ENCODE measurements at regions not wholly inside any gene's neighbourhood (a gene's known extent, or its start where the extent isn't known, plus 50 kb on each side); places are given as distances from the start of the nearest gene placed in this dataset.
A peak's percentile ranks its signal among the peaks of the same experiment; 100 is the strongest.
"Not testable (repeated sequence)": the region's sequence is repeated elsewhere in the genome, so short reads cannot be mapped to it uniquely, and the experiment has no call there.

DNA sequence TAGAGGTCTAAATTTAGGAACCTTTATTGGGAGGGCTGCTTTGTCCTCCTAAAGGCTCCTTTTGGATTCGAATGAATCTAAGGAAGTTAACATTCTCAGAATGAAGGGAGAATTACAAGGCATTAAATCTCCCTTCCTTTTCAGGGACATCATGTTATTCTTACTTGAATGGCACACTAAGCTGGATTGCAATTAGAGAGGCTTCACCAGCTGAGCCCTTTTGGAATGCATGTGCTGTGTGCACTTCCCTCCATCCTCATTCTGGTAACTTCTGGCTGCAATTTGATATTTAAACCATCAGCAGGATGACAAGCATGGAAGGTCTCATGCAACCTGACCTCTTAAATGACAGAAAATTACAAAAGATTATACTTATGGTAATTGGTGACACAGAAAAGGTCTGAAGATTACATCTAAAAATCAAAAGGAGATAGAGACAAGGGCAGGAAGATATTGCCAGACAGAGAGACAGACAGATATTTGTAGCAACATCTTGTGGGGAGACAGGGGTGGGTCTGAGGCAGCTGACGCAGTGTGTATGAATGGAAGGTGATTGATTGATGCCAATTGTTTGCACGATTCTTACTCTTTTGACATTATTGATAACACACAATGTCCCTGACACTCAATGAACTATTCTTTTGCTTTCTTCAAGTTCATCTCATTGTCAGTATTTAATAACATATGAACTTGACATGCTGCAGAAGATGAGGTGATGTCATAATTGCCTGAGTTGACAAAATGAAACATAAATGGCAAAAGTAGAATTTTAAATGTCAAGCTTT, 570.8 kb upstream of the GYPC start:
- no peak for DNase-seq (ENCODE audit: low spot score)

- no peak for DNase-seq (ENCODE audit: low spot score)
Observed at GRCh38 chr2:126100962-126101361, 555.0 kb upstream of the GYPC start.

DNA sequence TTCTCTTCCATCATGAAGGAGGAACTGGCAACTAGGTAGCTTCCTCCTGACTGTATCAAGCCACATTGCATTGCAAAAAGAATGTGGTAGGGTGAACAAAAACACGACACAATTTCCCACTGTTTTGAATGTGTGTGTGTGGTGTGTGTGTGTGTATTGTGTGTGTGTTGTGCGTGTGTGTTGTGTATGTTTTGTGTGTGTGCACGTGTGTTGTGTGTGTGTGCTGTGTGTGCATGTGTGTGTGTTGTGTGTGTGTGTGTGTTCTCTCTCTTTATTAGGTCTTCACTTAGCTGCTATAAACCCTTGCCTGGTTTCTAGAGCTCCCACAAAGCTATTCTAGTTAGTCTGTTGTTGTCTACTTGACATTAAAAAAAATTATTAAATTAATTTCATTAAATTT, 550.0 kb upstream of the GYPC start:
- DNase-seq (ENCODE audit: low spot score), result no peak

DNA sequence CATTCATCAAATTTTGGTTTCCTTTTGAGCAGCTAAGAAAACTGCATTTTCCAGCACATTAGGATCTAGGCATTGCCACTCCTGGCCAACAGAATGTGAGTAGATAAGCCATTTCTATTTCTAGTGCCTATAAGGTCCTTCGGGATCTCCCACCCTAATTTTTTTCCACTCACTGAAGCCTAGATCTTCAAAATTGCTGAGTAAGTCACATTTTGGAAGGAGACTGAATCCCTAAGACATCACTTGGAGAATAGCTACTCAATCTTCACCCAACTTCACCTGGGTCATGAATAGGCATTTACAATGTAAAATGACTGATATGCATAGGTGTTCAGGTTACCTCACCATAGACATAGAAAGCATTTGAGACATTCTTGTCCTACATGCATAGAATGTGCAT, 548.1 kb upstream of the GYPC start:
- no peak for DNase-seq (ENCODE audit: low spot score)

- DNase-seq (ENCODE audit: low spot score), result no peak
Observed at GRCh38 chr2:126115975-126116374, 540.0 kb upstream of the GYPC start.

DNA sequence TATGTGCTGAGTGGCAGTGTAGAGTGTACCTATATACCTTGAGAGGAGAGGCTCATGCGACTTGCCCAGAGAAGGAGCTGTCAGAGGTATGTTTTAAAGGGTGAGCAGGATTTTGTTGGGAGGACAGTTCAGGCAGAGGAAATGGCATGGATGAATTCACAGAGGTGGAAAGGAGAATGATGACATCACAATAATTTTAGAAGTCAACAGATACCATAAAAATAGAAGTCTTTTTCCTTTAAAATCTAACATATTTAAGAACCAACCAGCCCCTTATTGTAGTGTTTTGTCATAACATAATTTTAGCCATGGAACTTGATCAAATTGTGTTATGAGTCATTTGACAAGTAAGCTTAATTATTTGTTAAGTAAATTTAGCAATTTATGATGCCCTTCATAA, 538.1 kb upstream of the GYPC start:
- no peak for DNase-seq (ENCODE audit: low spot score)

DNA sequence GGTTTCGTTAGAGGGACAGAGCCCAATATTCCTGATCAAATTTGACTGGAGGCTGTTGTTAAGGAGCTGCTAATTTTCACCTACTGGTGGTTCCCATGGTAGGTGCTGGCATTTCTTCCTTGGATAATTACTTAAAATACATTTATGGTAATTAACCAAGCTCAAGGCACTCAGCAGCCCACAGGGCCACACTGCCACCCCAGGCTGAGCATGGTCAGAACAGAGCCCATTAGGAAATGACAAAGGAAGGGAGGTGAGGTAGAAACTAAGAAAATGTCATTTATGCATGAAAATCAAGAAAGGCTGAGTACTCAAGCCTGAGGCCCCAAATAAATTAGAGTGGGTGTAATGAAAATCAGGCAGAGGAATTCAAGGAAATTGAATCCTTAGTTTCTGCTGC, 510.2 kb upstream of the GYPC start:
- no peak for DNase-seq (ENCODE audit: low spot score)

- peak; percentile 69 for DNase-seq (ENCODE audit: low spot score)
Observed at GRCh38 chr2:126154256-126154785, 501.6 kb upstream of the GYPC start.

DNA sequence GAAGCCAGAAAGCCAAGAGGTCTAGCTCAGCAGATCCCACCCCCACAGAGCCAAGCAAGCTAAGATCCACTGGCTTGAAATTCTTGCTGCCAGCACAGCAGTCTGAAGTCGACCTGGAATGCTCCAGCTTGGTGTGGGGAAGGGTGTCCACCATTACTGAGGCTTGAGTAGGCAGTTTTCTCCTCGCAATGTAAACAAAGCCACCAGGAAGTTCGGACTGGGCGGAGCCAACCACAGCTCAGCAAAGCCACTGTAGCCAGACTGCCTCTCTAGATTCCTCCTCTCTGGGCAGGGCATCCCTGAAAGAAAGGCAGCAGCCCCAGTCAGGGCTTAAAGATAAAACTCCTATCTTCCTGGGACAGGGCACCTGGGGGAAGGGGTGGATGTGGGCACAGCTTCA, 495.0 kb upstream of the GYPC start:
- DNase-seq (ENCODE audit: low spot score), result not testable (repeated sequence)

DNA sequence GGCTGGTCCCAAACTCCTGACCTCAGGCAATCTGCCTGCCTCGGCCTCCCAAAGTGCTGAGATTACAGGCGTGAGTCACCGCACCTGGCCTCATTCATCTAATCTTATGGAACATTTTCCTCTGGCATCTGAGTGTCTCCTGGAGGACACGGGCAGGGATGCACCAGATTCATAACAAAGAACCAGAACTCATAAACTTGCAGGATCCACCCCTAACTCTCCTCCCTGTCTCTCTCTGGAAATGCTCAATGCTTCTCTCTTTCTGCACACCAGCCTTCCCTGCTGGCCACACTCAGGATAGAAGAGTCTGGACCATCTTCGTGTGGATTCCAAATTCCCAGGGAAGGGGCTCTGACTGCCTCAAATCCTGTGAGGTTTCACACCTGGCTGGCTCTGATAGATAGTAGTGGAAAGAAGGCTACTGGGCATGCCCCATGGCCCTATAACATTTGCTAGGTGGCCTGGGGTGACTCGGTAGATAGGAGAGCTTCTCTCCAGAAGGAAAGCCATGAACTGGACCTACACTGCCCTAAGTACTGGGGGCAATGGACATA, 483.2 kb upstream of the GYPC start:
- DNase-seq (ENCODE audit: low spot score), result no peak

GRCh38 chr2:126175222-126175621, 480.7 kb upstream of the GYPC start:
- DNase-seq (ENCODE audit: low spot score), result no peak

- DNase-seq (ENCODE audit: low spot score), result no peak
Observed at GRCh38 chr2:126177479-126177878, 478.5 kb upstream of the GYPC start.

GRCh38 chr2:126187668-126188067, 468.3 kb upstream of the GYPC start:
- DNase-seq (ENCODE audit: low spot score), result no peak

GRCh38 chr2:126189527-126189926, 466.4 kb upstream of the GYPC start:
- DNase-seq (ENCODE audit: low spot score), result no peak

DNA sequence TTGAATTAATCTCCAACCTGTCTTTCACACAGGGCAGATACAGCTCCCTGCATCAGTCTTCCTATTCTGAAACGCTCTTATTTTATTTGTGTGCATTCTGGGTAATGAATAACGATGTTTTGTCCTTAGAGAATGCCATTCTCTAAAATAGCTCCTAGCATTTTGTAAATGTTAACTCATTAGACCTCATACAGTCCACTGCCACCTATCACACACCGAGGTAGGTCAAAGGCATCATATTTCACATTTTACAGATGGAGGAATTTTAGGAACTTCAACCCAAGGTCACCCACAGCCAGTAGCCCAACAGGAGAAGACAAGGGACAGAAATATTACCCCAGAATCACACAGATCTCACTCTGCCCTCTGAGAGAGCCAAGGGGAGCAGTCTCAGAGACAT, 455.4 kb upstream of the GYPC start:
- no peak for DNase-seq (ENCODE audit: low spot score)

- DNase-seq (ENCODE audit: low spot score), result no peak
Observed at GRCh38 chr2:126208266-126208665, 447.7 kb upstream of the GYPC start.

DNA sequence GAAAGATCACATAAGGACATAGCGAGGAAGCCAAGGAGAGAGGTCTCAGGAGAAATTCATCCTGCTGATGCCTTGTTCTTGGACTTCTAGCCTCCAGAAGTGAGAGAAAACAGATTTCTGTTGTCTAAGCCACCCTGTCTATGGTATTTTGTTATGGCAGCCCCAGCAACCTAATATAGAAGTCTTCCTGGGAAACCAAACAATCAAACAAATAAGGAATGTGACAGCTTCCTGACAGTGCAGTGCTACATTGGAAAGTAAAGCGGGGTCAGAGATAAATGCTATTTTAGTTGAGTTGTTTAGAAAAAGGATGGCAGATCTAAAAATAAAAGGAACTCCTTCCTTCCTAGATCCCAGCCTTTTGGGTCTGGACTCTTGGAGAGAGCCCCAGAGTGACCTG, 443.2 kb upstream of the GYPC start:
- no peak for DNase-seq (ENCODE audit: low spot score)

GRCh38 chr2:126219081-126219480, 436.9 kb upstream of the GYPC start:
- DNase-seq (ENCODE audit: low spot score), result no peak

DNA sequence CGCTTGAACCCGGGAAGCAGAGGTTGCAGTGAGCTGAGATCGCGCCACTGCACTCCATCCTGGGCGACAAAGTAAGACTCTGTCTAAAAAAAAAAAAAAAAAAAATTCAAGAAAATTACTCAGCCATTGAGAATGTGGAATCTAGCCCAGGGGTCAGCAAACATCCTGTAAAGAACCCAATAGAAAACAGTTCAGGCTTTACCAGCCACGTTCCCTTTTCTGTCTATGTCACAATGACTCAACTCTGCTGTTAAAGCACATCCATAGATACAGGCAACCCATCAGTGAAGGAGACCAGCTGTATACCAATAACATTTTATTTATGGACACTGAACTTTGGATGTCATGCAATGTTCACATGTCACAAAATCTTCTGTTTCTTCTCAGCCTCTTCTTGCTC, 435.6 kb upstream of the GYPC start:
- DNase-seq (ENCODE audit: low spot score), result no peak

DNA sequence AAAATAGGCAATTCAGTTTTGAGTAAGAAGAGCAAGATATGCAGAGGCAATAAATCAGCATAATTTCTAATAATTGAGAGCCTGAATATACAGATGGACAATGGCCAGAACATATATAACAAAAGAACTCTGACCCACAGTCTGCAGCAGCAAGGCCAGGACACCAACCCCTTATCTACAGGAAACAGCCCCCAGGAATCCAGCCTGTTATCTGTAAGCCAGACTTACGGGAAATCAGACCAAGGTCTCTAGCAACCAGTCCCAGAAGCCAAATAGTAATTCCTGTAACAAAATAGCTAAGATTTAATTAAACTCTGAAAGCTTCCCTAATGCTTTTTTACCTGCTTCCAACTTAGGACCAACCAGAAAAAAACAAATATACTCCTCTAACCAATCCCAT, 434.5 kb upstream of the GYPC start:
- DNase-seq (ENCODE audit: low spot score), result no peak

GRCh38 chr2:126222278-126222677, 433.7 kb upstream of the GYPC start:
- DNase-seq (ENCODE audit: low spot score), result no peak

DNA sequence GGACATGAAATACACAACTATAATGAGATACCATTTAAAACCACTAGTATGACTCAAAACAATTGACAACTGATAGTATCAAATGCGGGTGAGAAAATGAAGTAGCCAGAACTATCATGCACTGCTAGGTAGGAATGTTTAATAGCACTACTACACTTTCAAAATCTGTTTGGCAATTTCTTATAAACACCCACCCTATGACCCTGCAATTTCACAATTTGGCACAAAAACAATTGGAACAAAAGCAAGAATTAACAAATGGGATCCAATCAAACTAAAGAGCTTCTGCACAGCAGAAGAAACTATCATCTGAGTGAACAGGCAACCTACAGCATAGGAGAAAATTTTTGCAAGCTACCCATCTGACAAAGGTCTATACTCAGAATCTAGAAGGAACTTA, 431.2 kb upstream of the GYPC start:
- DNase-seq (ENCODE audit: low spot score), result no peak

DNA sequence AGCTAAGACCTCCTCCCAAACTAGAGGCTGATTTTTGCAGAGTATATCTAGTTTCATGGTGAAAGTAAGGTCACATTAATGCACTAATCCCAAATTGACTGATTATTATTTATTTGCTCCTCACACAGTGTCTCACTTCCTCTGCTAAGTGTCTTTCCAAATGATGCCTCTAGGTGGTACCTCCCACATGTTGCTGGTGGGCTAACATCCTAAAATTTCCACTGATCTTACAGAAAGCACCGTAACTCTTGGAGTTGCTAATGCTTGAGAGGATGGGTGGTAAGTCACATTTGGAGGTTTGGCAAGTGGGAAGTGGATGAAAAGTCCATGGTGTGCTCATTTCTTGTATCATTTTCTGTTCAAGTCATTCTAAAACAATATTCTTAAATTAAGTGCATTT, 428.7 kb upstream of the GYPC start:
- no peak for DNase-seq (ENCODE audit: low spot score)

- DNase-seq (ENCODE audit: low spot score), result no peak
Observed at GRCh38 chr2:126228531-126228930, 427.4 kb upstream of the GYPC start.

Measured in globus pallidus (tissue), 1 donor.